Brain microvascular endothelial cell (primary cell): ENCODE measurements at regions not wholly inside any gene's neighbourhood (a gene's known extent, or its start where the extent isn't known, plus 50 kb on each side); places are given as distances from the start of the nearest gene placed in this dataset.

Source experiments
- DNase-seq: peaks from one replicate; pipeline ENCODE4 v3.0.0-alpha.2; 2020
- H3K27ac ChIP-seq: fragments of 250-450 bp; sonication (Bioruptor Pico); 2 replicates; pipeline ENCODE4 v1.5.1; 2020; ENCODE audit warnings: mild to moderate bottlenecking, moderate library complexity
- H3K27me3 ChIP-seq: fragments of 250-450 bp; sonication (Bioruptor Pico); replicated peaks from 2 replicates; pipeline ENCODE4 v1.5.1; 2020; ENCODE audit warnings: mild to moderate bottlenecking
- H3K36me3 ChIP-seq: fragments of 250-450 bp; sonication (Bioruptor Pico); replicated peaks from 2 replicates; pipeline ENCODE4 v1.5.1; 2020; ENCODE audit warnings: mild to moderate bottlenecking
- H3K4me3 ChIP-seq: 2 replicates; pipeline ENCODE4 v1.5.1; 2011; ENCODE audit warnings: low read depth, mild to moderate bottlenecking, control low read depth, low read length, moderate library complexity
- in situ Hi-C: cut with HindIII; loops from 2 replicates; pipeline ENCODE4 v1.10.0; 2017; ENCODE audit warnings: low sequenced_read_pairs, low pct_ligation_motif_present
- TF ChIP-seq, protein P1 (sequence below): IDR thresholded peaks from 2 replicates; pipeline ENCODE4 v1.5.1; 2011; ENCODE audit warnings: low read depth, mild to moderate bottlenecking, moderate library complexity, low read length, control low read depth, inconsistent platforms; ENCODE audit errors: missing control alignments

DNA sequence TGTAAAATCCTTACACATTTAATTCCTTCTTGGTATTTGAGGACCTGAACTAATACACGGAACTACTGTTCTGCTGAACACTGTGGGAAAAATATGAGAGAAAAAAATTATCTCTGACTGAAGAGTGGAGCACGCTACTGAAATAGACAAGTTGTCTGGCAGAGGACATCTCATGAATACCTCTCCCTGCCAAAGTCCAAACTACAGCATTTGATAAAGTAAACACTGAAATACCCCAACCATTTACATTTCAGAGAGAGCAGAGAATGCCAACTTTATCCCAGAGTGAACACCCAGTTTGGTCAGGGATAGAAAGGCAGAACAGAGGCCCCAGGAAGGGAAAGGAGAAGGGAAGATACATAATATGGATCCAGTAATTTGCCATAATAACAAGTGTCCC, 920.7 kb downstream of the SQOR start:
- no peak overlapping the region for H3K27ac ChIP-seq
- TF ChIP-seq, protein P1, sequence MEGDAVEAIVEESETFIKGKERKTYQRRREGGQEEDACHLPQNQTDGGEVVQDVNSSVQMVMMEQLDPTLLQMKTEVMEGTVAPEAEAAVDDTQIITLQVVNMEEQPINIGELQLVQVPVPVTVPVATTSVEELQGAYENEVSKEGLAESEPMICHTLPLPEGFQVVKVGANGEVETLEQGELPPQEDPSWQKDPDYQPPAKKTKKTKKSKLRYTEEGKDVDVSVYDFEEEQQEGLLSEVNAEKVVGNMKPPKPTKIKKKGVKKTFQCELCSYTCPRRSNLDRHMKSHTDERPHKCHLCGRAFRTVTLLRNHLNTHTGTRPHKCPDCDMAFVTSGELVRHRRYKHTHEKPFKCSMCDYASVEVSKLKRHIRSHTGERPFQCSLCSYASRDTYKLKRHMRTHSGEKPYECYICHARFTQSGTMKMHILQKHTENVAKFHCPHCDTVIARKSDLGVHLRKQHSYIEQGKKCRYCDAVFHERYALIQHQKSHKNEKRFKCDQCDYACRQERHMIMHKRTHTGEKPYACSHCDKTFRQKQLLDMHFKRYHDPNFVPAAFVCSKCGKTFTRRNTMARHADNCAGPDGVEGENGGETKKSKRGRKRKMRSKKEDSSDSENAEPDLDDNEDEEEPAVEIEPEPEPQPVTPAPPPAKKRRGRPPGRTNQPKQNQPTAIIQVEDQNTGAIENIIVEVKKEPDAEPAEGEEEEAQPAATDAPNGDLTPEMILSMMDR = no peak
- in situ Hi-C loops = no loop called here
- H3K27me3 ChIP-seq = no peaks in the 10 kb centered on the region
- H3K4me3 ChIP-seq = no peak overlapping the region
- no peak for DNase-seq
- H3K36me3 ChIP-seq = no peaks in the 10 kb centered on the region

DNA sequence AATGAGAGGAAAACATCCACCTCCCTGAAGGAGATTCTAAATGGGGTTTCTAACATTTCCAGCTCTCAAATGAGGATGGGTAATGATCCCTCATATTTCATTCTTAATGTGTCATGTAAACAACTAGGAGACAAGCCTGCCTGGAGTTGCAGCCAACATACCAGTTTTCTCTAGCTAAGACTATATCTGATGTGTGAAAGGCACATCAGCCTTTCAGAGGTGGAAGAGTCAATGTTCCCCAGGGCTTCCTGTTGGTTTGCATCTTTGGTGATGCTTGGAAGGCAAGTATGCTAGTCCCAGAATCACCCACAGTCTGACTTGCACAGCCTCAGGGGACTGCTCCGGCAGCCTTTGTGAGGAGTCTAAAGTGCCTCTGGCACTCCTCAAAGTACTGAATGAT, 921.2 kb downstream of the SQOR start:
- TF ChIP-seq, protein P1 = no peak
- H3K27me3 ChIP-seq = no peaks in the 10 kb centered on the region
- no peak overlapping the region for H3K27ac ChIP-seq
- no peaks in the 10 kb centered on the region for H3K36me3 ChIP-seq
- DNase-seq = no peak
- in situ Hi-C loops = no loop called here
- no peak overlapping the region for H3K4me3 ChIP-seq

DNA sequence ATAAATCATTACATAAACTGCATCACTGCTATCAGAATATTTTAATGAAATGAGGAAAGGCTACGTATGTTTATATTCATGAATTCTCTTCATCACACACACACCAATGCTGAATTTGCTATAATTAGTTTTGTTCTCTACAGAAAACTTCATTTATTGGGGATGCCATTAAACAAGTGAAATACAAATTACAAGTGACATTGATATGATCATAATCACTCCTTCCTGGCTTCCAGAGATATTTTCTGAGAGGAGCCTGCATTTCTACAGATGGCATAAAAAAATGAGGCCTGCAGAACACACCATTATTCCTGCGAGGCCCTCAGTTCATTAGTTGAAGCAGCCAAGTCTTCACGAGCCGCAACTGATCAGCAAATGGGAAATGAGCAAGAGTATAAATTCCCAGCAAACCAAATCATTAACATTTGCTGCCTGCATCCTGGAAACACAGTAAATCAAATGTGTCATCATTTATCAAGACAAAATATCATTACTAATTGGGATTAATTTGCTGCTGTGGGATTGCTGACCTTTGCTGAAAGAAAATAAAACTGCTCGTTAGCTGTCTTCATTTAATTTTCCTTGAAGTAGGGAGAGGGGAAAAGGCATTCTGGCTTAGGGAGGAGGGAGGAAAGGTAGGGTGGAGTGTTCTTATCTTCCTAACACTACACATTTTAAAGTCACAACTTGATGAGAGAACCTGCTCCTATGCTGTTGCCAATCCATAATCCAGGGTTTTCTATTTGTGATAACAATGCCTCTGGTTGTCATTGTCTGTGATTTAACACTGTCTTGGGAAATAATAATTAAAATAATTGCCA, 921.9 kb downstream of the SQOR start:
- Histone ChIP-seq H3K27ac (no peak overlapping the region), H3K4me3 (no peak overlapping the region), H3K27me3 (no peaks in the 10 kb centered on the region), H3K36me3 (no peaks in the 10 kb centered on the region)
- in situ Hi-C loops = no loop called here
- TF ChIP-seq, protein P1 = no peak
- DNase-seq = no peak

DNA sequence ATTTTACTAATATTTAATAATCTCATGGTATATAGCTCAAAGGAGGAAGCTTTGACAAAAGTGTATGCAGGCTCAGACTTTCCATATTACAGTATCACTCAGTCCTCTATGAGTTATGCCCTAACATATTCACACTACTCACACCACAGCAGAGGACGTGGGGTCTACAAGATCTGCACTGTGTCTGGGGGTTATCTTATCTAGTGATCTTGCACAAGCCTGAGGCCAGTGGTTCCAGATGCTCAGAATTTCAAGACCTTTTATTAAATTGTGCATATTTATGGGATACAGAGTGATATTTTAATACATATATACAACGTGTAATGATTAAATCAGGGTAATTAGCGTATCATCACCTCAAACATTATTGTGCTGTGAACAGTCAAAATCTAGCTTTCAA, 933.1 kb downstream of the SQOR start:
- Histone ChIP-seq H3K27ac (no peak overlapping the region), H3K27me3 (no peaks in the 10 kb centered on the region), H3K4me3 (no peak overlapping the region), H3K36me3 (no peaks in the 10 kb centered on the region)
- TF ChIP-seq, protein P1 = no peak
- DNase-seq = no peak
- in situ Hi-C loops = no loop called here

DNA sequence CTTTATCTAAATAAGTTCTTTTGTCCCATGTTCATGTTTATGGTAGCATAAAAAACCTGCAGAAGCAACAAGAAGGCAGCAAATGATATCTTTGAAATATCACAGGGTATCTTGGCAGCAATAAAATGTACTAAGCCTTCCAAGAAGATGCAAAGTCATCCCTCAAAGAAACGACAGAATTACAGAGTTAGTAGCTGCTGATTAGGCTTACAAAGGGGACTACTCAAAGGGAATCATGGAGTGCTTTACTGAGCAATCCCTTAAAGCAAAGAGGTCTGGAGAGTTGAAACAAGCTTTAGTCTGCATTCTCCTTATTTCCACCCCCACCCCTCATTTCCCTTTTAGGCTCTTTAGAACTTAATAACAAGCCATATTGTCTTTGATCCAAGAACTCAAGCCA, 935.0 kb downstream of the SQOR start:
- no peaks in the 10 kb centered on the region for H3K36me3 ChIP-seq
- H3K4me3 ChIP-seq = no peak overlapping the region
- in situ Hi-C loops = no loop called here
- DNase-seq = no peak
- TF ChIP-seq, protein P1 = no peak
- no peaks in the 10 kb centered on the region for H3K27me3 ChIP-seq
- no peak overlapping the region for H3K27ac ChIP-seq
